IPS DF 19.7 (cell line): ENCODE measurements at regions not wholly inside any gene's neighbourhood (a gene's known extent, or its start where the extent isn't known, plus 50 kb on each side); places are given as distances from the start of the nearest gene placed in this dataset.

Experiments
- DNase-seq: peaks from one replicate; pipeline ENCODE4 v3.0.0-alpha.2; 2013; ENCODE audit warnings: low read depth, low spot score

GRCh38 chr11:41851743-41852142 is 392.3 kb upstream of the LRRC4C start:
- DNase-seq: no peak

- DNase-seq: no peak
Measured at GRCh38 chr11:41861838-41862237, 402.4 kb upstream of the LRRC4C start.

GRCh38 chr11:41866525-41866924 is 407.1 kb upstream of the LRRC4C start:
- no peak for DNase-seq

- no peak for DNase-seq
Measured at GRCh38 chr11:41868606-41869005, 409.2 kb upstream of the LRRC4C start.

GRCh38 chr11:41872426-41872825 is 413.0 kb upstream of the LRRC4C start:
- DNase-seq: no peak

GRCh38 chr11:41872870-41873269 is 413.4 kb upstream of the LRRC4C start:
- no peak for DNase-seq

GRCh38 chr11:41878095-41878494 is 418.6 kb upstream of the LRRC4C start:
- DNase-seq: no peak

GRCh38 chr11:41879214-41879613 is 419.8 kb upstream of the LRRC4C start:
- DNase-seq: no peak

GRCh38 chr11:41895081-41895480 is 435.6 kb upstream of the LRRC4C start:
- DNase-seq: no peak

- DNase-seq: no peak
Measured at GRCh38 chr11:41897991-41898390, 438.5 kb upstream of the LRRC4C start.

- no peak for DNase-seq
Measured at GRCh38 chr11:41917900-41918299, 458.4 kb upstream of the LRRC4C start.

- no peak for DNase-seq
Measured at GRCh38 chr11:41920374-41920773, 460.9 kb upstream of the LRRC4C start.

- DNase-seq: peak; percentile 23
Measured at GRCh38 chr11:41921746-41922390, 462.4 kb upstream of the LRRC4C start.

GRCh38 chr11:41926339-41926738 is 466.9 kb upstream of the LRRC4C start:
- no peak for DNase-seq

- DNase-seq: no peak
Measured at GRCh38 chr11:41935241-41935640, 475.8 kb upstream of the LRRC4C start.

- no peak for DNase-seq
Measured at GRCh38 chr11:41935795-41936194, 476.3 kb upstream of the LRRC4C start.

- DNase-seq: no peak
Measured at GRCh38 chr11:41943656-41944055, 484.2 kb upstream of the LRRC4C start.

- no peak for DNase-seq
Measured at GRCh38 chr11:41947392-41947791, 487.9 kb upstream of the LRRC4C start.

GRCh38 chr11:41950470-41951143 is 491.2 kb upstream of the LRRC4C start:
- DNase-seq: no peak

- no peak for DNase-seq
Measured at GRCh38 chr11:41954034-41954433, 494.6 kb upstream of the LRRC4C start.

GRCh38 chr11:41955066-41955465 is 495.6 kb upstream of the LRRC4C start:
- no peak for DNase-seq

- DNase-seq: no peak
Measured at GRCh38 chr11:41955635-41956400, 496.4 kb upstream of the LRRC4C start.

GRCh38 chr11:41963406-41963805 is 504.0 kb upstream of the LRRC4C start:
- no peak for DNase-seq
